Lower lobe of right lung (tissue), 2 donors: ENCODE measurements at regions not wholly inside any gene's neighbourhood (a gene's known extent, or its start where the extent isn't known, plus 50 kb on each side); places are given as distances from the start of the nearest gene placed in this dataset.

Experiments
- ATAC-seq, 2 donors: fragments of 200-7000 bp; cut with Tn5 transposase; one replicate each; pipeline ENCODE4 v1.9.1; 2020 to 2022; ENCODE audit warnings: mild to moderate bottlenecking in 2 of 2, moderate library complexity in 2 of 2
- DNase-seq: peaks from one replicate; pipeline ENCODE4 v3.0.0-alpha.2; 2020
- H3K27ac ChIP-seq: fragments of 200-600 bp; one replicate; pipeline ENCODE4 v1.8.0; 2022
- H3K27me3 ChIP-seq: fragments of 200-600 bp; one replicate; pipeline ENCODE4 v1.8.0; 2022; ENCODE audit warnings: low read depth
- H3K36me3 ChIP-seq: fragments of 200-600 bp; one replicate; pipeline ENCODE4 v1.8.0; 2022; ENCODE audit warnings: mild to moderate bottlenecking
- H3K4me1 ChIP-seq: fragments of 200-600 bp; one replicate; pipeline ENCODE4 v1.8.0; 2022
- H3K4me3 ChIP-seq: fragments of 200-600 bp; one replicate; pipeline ENCODE4 v1.8.0; 2022; ENCODE audit warnings: mild to moderate bottlenecking
- H3K9me3 ChIP-seq: fragments of 200-600 bp; one replicate; pipeline ENCODE4 v1.8.0; 2022
- intact Hi-C: fragments of 100-400 bp; cut with DNase I; formaldehyde crosslinking; loops from one replicate; pipeline ENCODE4 v1.11.0; 2022
- TF ChIP-seq, protein P1 (sequence below): fragments of 200-600 bp; IDR thresholded peaks from one replicate; pipeline ENCODE4 v1.8.0; 2022; ENCODE audit warnings: antibody characterized with exemption, mild to moderate bottlenecking
- donor health status: DM: no; HTN: yes; CAD: no; lungs with severe emphysema.

DNA sequence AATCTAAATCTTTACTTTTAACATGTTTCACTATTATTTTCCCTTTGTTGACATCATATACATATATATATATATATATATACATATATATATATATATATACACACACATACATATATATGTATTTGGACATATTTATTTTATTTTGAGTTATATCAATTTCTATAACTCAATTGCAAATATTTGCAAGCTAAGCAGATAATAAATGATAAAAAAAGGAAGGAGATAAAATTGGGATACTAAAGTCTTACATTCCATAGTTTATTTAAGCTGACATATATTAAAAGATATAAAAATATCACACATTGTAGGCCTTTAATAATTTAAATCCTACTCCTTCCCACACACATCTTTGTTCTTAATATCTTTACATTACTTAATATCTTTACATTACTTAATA lies 372.2 kb downstream of the GRXCR1 start:
- no peak for DNase-seq
- Histone ChIP-seq H3K4me3 (no peak overlapping the region), H3K9me3 (no peaks in the 10 kb centered on the region), H3K36me3 (no peaks in the 10 kb centered on the region), H3K27me3 (no peaks in the 10 kb centered on the region), H3K4me1 (no peaks in the 10 kb centered on the region), H3K27ac (no peak overlapping the region)
- ATAC-seq = no peak
- intact Hi-C loops = no loop called here
- TF ChIP-seq, protein P1, sequence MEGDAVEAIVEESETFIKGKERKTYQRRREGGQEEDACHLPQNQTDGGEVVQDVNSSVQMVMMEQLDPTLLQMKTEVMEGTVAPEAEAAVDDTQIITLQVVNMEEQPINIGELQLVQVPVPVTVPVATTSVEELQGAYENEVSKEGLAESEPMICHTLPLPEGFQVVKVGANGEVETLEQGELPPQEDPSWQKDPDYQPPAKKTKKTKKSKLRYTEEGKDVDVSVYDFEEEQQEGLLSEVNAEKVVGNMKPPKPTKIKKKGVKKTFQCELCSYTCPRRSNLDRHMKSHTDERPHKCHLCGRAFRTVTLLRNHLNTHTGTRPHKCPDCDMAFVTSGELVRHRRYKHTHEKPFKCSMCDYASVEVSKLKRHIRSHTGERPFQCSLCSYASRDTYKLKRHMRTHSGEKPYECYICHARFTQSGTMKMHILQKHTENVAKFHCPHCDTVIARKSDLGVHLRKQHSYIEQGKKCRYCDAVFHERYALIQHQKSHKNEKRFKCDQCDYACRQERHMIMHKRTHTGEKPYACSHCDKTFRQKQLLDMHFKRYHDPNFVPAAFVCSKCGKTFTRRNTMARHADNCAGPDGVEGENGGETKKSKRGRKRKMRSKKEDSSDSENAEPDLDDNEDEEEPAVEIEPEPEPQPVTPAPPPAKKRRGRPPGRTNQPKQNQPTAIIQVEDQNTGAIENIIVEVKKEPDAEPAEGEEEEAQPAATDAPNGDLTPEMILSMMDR = no peak

DNA sequence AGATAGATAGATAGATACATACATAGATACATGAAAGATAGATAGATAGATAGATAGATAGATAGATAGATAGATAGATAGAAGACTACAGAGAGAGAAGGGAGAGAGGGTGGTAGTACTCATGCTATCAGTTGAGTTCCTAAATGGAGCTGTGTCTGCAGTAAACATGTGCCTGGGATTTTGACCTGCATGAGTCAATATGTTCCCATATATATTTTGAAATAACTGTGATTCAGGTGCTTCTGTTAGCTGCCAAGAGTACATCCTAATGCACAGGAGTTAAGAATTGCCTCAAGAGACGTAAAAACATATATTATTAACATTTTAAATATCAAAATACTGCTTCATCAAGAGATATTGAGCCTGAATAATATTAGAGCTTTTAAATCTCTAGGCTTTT lies 379.4 kb downstream of the GRXCR1 start:
- Histone ChIP-seq H3K27me3 (no peaks in the 10 kb centered on the region), H3K36me3 (no peaks in the 10 kb centered on the region), H3K27ac (no peak overlapping the region), H3K4me3 (no peak overlapping the region), H3K4me1 (no peaks in the 10 kb centered on the region), H3K9me3 (no peaks in the 10 kb centered on the region)
- intact Hi-C loops = no loop called here
- ATAC-seq (no peak), DNase-seq (no peak)
- TF ChIP-seq, protein P1 = no peak

DNA sequence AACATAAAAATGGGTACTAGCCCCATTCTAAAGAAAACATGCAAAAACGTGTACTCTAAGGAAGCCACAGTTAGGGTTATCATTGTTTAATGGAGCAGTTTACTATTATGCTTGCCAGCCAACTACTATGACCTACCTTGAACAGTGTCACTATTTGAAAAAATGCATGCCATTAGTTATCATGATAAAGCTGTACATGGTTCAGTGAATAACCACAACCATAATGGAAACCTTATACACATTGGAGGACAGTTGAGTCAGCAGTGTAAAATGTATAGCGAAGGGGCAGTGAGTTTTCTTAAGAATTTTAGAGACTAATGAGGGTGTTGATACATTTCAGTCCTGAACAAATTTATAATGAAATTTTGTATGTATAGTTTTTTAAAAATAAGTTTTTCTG lies 381.9 kb downstream of the GRXCR1 start:
- DNase-seq (no peak), ATAC-seq (no peak)
- no peak overlapping the region for H3K4me3 ChIP-seq
- H3K27me3 ChIP-seq = no peaks in the 10 kb centered on the region
- H3K9me3 ChIP-seq = no peaks in the 10 kb centered on the region
- no peak overlapping the region for H3K27ac ChIP-seq
- H3K36me3 ChIP-seq = no peaks in the 10 kb centered on the region
- no peaks in the 10 kb centered on the region for H3K4me1 ChIP-seq
- intact Hi-C loops = no loop called here
- TF ChIP-seq, protein P1 = no peak

DNA sequence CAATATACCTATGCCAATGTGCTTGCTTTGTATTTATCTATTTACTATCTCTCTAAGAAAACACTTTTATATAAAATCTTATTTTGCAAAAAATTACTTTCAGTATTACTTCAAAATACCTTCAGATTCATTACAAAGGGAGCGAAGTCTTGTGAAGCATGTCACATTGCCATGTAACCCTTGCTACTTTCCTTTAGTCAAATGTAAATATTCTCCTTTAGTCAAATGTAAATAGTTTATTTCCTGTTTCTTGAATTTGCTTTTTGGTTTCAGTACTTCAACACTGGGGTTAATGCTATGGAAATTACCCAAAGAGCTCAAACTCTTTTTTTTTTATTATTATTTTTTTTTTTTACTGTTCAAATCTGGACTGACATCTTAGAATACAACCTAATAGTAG lies 383.3 kb downstream of the GRXCR1 start:
- H3K36me3 ChIP-seq = no peaks in the 10 kb centered on the region
- no peak for DNase-seq
- TF ChIP-seq, protein P1 = no peak
- H3K27ac ChIP-seq = no peak overlapping the region
- H3K4me1 ChIP-seq = no peaks in the 10 kb centered on the region
- ATAC-seq = no peak
- H3K27me3 ChIP-seq = no peaks in the 10 kb centered on the region
- H3K9me3 ChIP-seq = no peaks in the 10 kb centered on the region
- intact Hi-C loops = no loop called here
- H3K4me3 ChIP-seq = no peak overlapping the region

DNA sequence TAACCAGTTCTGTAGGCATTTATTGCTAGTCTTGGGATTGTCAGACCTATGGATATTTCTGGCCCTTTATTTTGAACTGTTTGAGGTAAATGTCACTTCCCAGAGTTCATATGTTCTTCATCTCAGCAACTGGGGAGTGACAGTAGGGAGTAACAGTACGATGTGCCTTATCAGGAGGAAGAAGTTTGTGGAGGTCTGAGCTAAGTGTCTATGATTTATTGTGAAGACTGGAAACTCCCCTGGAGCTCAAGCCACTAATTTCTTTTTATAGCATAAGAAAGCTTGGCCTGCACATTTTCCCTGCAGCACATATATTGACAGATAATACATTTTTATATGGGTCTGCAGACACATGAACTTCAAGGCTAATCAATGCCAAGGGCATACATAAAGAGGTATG lies 383.8 kb downstream of the GRXCR1 start:
- Histone ChIP-seq H3K9me3 (no peaks in the 10 kb centered on the region), H3K36me3 (no peaks in the 10 kb centered on the region), H3K4me1 (no peaks in the 10 kb centered on the region), H3K27ac (no peak overlapping the region), H3K4me3 (no peak overlapping the region), H3K27me3 (no peaks in the 10 kb centered on the region)
- TF ChIP-seq, protein P1 = no peak
- ATAC-seq = no peak
- DNase-seq = no peak
- intact Hi-C loops = no loop called here

DNA sequence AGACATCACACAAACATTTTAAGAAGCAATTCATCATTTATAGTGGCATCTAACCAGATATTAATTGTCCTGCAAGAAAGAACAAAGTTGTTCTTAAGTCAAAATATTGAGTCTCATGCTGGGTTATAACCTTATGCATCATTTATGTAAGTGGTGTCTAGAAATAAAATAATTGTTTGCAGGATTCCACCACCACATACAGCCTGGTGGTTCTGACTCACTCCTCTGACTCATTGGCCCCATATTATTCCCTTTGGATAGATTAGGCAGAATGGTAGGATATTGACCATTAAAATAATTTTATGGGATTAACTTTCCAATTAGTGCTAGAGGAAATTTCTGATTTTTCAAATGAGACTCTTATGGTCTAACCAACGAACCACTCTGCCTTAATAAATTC lies 384.5 kb downstream of the GRXCR1 start:
- no peak overlapping the region for H3K4me3 ChIP-seq
- no peaks in the 10 kb centered on the region for H3K9me3 ChIP-seq
- DNase-seq (no peak), ATAC-seq (no peak)
- intact Hi-C loops = no loop called here
- H3K4me1 ChIP-seq = no peaks in the 10 kb centered on the region
- H3K36me3 ChIP-seq = no peaks in the 10 kb centered on the region
- TF ChIP-seq, protein P1 = no peak
- H3K27me3 ChIP-seq = no peaks in the 10 kb centered on the region
- no peak overlapping the region for H3K27ac ChIP-seq
